GM12872 (cell line): ENCODE measurements at regions not wholly inside any gene's neighbourhood (a gene's known extent, or its start where the extent isn't known, plus 50 kb on each side); places are given as distances from the start of the nearest gene placed in this dataset.

ENCODE experiments used
- TF ChIP-seq, protein P1 (sequence below): IDR thresholded peaks from 3 replicates; pipeline ENCODE4 v1.5.1; 2011; ENCODE audit warnings: low read depth, mild to moderate bottlenecking, low read length, moderate library complexity; ENCODE audit not compliant: insufficient read depth

GRCh38 chr15:85972805-85973540 lies 106.7 kb upstream of the AGBL1 start:
- TF ChIP-seq, protein P1, sequence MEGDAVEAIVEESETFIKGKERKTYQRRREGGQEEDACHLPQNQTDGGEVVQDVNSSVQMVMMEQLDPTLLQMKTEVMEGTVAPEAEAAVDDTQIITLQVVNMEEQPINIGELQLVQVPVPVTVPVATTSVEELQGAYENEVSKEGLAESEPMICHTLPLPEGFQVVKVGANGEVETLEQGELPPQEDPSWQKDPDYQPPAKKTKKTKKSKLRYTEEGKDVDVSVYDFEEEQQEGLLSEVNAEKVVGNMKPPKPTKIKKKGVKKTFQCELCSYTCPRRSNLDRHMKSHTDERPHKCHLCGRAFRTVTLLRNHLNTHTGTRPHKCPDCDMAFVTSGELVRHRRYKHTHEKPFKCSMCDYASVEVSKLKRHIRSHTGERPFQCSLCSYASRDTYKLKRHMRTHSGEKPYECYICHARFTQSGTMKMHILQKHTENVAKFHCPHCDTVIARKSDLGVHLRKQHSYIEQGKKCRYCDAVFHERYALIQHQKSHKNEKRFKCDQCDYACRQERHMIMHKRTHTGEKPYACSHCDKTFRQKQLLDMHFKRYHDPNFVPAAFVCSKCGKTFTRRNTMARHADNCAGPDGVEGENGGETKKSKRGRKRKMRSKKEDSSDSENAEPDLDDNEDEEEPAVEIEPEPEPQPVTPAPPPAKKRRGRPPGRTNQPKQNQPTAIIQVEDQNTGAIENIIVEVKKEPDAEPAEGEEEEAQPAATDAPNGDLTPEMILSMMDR = no peak

DNA sequence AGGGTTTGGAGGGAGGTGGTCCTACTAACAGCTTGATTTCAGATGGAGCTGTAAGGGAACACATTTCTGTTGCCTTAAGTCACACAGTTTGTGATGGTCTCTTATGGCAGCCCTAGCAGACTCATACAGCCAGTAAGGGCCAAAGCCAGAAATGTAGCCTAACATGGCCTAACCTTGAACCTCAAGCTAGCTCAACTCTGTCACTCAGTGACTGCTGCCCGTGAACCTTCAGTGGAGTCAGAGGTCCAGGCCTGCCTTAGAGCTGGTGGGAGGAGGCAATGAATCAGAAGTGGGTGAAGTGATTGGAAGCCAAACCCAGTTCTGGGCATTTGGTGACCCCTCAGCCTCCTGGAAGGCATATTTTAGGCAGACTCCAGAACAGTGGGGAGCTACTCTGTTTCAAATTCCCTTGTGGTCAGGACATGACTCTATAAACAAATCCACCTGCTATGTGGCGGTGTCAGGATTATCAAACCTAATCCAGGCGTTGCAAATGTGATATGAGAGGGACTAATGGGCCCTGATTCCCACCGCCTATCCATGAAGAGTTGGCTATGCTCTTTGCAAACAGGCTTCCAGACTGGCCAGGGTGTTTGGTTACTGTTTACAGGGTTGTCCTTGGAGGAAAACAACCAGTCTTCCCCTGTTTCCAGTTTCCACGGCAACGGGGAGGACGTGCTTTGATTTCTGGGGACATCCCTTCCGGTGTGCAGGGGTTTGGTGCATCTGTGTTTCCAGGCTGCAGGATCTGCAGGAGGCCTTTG lies 105.9 kb upstream of the AGBL1 start:
- TF ChIP-seq, protein P1 = no peak

- TF ChIP-seq, protein P1 = no peak
These were observed 105.3 kb upstream of the AGBL1 start for GRCh38 chr15:85974348-85974705.

DNA sequence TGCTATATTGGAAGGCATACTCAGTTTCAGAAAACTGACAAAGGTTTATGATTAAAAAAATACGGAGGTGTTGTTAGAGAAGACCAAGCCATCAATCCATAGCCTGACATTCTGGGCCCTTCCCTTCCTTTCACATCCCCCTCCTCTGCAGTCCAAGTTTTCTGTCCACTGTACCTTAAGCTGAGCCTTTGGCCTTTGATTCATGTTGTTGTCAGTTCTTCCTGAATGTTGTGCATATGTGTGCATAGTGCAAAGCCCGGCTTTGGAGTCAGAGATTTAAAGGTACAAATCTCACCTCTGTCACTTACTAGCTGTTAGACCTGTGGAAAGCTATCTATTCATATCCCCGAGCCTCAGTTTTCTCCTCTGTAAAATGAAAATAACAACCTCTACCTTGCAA lies 104.9 kb upstream of the AGBL1 start:
- TF ChIP-seq, protein P1 = no peak

DNA sequence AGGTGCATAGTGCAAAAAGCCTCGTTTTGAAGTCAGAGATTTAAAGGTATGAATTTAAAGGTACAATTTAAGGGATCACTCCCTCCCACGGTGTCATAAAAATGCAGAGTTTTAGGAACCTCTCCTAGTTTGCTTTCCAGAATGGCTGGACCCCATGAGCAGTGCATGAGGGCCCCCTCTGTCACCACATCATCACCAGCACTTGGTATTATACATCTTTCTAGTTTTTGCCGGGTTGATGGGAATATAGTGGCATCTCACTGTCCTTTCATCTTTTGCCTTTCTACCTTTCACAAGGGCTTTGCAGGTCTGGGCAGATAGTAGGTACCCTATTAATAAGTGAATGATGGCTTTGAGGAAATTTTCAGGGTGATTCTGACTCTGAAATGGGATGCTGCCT lies 103.6 kb upstream of the AGBL1 start:
- TF ChIP-seq, protein P1 = no peak

DNA sequence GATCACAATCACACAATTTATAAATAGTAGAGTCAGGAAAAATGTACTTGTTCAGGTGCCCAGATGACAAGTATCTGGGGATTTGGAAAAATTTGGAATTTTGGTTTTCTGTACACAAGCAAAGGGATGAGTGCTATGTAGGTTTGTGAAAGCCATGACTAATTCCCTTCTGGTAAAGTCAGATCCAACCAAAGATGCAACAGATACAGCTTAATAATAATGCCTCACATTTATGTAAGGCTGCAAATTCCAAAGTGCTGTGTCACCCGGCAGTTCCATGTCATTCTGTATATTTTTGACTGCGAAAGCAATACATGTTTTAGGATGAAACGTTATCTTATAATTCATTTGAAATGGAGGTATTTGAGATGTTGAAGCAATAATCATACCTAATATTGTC lies 102.7 kb upstream of the AGBL1 start:
- TF ChIP-seq, protein P1 = no peak

GRCh38 chr15:85977586-85977985 lies 102.1 kb upstream of the AGBL1 start:
- TF ChIP-seq, protein P1 = no peak
